DLD1 (cell line): ENCODE measurements at regions not wholly inside any gene's neighbourhood (a gene's known extent, or its start where the extent isn't known, plus 50 kb on each side); places are given as distances from the start of the nearest gene placed in this dataset.
"Not testable (repeated sequence)": the region's sequence is repeated elsewhere in the genome, so short reads cannot be mapped to it uniquely, and the experiment has no call there.

Experiments
- in situ Hi-C: cut with HindIII; loops from 2 replicates; pipeline ENCODE4 v1.10.0; 2017; ENCODE audit warnings: low sequenced_read_pairs

DNA sequence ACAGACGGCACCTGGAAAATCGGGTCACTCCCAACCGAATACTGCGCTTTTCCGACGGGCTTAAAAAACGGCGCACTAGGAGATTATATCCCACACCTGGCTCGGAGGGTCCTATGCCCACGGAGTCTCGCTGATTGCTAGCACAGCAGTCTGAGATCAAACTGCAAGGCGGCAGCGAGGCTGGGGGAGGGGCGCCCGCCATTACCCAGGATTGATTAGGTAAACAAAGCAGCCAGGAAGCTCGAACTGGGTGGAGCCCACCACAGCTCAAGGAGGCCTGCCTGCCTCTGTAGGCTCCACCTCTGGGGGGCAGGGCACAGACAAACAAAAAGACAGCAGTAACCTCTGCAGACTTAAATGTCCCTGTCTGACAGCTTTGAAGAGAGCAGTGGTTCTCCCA is 64.5 kb downstream of the SLC30A10 start:
- in situ Hi-C loops, result not testable (repeated sequence)

DNA sequence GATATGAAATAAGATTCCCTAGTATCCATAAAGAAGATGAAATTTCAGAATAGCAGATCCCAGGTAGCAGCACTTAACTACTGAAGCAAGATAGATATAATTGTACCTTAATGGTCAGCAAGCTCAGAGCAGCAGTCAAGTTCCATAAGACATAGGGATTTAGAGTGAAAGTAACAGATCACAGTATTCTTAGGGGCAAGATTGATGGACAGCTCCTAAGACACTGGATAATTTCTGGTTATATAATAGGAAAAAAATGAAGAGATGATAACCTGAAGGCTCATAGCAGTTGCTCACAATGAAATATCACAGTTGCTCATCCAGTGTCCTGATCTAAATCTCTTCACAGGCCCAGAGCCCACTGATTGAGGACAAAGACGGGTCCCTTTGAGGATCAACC is 66.0 kb downstream of the SLC30A10 start:
- in situ Hi-C loops, result no loop called here

DNA sequence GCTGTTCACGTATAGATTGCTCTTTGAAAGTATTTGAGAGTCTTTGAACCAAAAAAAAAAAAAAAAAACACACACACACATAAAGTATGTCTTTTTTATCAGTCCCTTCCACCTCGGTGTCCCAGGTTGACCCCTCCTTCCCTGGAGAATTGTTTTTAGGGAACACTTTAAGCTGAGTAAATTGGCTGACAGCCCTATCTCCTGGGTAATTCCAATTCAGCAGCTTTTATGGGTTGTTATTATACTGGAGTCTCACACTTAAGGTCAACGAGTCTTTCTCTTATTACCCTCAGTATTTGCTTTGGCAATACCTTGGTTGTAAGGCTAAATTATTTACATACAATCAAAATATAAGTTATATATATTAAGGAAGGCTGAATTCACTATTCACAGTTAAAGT is 69.4 kb downstream of the SLC30A10 start:
- in situ Hi-C loops, result no loop called here

DNA sequence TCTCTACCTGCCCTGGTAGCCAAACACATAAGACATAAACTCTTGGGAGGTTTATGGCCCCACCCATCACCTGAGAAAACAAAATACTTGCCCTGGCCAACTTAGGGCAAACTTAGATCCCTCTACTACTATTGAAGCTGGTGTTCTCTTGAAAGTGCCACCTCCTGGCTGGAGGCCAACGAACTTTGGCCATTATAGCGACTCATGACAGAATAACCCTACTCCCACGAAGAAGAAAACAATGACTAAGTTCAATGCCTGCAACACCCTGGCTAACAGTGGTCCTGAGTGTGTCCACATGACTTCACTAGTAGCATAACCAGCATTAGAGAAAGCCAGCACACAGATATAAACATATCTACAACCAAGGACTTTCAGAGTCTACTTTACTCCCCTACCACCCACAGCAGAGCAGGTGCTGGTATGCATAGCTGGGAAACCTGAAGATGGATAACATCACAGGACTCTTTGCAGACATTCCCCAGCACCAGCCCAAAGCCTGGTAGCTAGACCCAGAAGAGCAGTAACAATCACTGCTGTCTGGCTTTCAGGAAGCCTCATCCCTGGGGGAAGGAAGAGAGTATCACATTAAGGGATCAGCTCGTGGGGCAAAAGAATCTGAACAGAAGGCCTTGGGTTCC is 81.0 kb downstream of the SLC30A10 start:
- in situ Hi-C loops, result no loop called here

DNA sequence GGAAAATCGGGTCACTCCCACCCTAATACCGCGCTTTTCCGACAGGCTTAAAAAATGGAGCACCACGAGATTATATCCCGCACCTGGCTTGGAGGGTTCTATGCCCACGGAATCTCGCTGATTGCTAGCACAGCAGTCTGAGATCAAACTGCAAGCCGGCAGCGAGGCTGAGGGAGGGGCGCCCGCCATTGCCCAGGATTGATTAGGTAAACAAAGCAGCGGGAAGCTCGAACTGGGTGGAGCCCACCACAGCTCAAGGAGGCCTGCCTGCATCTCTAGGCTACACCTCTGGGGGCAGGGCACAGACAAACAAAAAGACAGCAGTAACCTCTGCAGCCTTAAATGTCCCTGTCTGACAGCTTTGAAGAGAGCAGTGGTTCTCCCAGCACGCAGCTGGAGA is 88.8 kb downstream of the SLC30A10 start:
- in situ Hi-C loops, result not testable (repeated sequence)

DNA sequence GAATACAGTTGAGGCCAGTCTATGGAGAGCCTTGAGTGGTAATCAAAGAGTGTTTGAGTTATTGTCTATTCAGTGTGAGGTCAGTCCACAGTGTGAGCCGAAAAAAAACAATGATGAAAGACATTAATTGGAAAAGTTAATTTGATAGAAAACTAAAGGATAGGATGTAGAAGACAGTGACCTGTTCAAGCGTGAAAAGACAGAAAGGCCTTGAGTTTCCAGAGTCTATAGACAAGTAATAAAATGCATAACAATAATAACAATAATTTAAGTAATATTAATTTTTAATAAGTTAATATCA is 90.4 kb downstream of the SLC30A10 start:
- in situ Hi-C loops, result no loop called here

DNA sequence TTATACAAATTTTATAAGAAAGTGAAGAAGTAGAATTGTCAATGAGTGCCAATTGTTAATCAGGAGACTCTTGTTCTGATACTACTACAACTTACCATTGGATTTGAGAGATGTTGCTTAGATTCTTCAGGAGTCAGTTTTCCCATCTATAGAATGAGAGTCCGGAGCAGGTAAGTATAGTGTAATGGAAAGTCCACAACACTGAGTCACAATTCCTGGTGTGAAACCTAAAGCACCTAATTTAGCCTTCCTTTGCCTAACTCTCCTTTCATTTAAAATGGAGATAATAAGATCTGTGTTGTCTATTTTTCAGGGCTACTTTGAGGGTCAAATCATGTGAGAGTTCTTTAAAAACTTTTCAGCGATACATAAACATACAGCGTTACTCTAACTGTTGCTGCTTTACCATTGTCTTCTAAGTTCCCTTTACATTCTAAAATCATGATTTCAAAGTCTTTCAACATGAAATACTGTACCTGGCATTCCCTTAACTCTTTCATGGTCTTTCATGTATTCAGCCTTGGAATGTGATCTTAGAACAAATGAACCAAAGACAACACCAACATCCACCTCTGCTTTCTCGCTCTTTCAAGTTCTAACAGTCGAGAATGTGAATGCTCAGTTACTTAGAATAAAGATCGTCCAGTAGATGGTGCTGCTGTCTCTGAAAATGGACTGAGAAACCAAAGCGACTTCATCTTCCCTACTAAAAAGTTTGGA is 90.9 kb downstream of the SLC30A10 start:
- in situ Hi-C loops, result no loop called here

DNA sequence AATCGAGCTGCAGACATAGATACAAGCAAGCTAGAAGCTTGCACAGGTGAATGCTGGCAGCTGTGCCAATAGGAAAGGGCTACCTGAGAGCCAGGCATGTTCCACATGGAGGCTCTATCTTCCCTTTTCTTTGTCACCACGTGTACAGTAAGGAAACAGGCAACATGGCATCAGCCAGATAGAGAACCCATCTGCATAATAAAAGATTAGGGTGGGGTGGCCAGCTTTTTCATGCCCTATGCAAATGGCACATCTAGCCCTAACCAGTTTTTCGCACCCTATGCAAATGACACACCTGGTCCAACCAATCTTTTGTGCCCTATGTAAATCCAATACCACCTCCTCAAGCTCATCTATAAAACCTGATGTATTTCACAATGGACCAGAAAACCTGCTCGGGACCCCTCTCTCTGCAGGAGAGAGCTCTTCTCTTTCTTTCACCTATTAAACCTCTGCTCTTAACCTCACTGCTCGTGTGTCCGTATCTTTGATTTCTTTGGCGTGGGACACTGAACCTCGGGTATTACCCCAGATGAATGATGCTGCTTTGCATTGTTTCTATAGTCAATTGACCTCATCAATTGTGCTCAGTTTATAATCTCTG is 93.9 kb downstream of the SLC30A10 start:
- in situ Hi-C loops, result no loop called here

DNA sequence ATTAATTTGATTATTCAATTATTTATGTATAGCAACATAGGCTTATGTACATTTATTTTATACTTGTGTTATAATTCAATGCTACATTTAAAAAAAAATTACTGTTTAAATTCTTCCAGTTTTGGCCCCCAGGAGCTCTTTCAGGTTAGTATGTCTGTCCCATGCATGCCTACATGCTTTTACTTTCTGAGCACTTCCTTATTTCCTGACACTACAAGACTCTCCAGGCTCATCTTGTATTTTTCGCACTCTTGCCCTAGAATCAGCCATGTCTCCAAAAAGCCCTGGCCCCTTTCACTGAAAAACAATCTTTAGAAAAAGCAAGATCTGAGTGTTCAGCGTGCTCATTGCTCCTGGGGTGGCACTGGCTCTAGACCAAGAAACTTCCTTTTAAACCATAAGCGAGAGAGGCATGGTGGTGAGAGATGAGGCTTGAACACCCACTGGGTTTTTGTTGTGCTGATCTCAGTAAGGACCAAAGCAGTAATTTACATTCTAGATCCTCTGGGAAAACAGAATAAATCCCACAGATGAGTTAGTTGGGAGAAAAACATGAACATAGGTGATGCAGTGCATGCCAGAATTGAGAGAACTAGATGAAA is 95.0 kb downstream of the SLC30A10 start:
- in situ Hi-C loops, result no loop called here

DNA sequence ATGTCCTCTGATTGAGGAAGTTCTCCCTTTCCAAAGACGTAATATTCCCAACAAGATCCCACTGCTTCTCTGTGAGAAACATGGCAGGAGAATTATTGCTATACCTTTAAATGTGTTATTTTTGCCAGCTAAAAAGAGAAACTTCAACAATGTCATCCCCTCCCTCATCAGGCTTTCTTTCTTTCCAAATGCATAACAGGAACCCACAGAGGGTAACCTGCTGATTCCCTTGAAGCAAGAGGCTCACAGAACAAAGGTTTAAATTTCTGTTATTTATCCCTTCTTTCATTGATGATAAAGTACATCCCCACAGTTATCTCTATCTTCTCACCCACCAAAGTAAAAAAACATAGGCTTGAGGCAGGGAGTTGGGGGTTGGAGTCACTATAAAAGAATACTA is 102.1 kb downstream of the SLC30A10 start:
- in situ Hi-C loops, result no loop called here

DNA sequence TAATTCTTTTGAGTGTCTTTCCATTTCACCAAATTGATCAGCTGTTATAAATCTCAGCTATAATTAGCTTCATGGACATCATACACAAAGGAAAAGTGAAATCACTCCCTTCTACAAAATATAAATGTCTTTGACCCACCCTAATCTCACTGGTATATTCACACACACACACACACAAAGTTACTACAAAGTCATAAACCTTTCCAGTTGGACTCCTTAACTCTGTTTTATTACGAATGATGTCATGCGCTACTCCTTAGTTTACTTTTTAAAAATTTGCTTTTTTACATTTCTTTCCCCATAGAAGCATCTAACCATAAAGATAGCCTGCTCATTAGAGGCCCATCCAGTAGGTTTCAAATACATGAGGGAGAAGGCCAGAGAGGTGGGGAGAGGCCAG is 103.0 kb downstream of the SLC30A10 start:
- in situ Hi-C loops, result no loop called here

DNA sequence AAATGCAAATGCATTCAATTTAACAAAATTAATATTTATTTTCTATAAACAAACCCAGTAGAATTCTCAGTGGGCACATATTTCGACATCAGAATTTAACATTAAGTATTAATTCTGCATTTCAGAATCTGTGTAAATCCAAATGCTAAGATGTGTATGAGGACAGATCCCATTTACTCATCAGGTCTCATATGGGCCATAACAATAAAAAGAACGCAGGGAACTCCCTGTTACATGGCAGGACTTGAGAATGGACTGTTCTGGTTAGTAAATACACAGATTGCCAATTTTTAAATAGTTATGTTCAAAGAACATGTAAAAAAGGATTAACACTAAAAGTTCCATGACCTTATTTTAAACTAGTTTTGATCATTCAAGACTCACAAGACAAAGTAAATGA is 104.0 kb downstream of the SLC30A10 start:
- in situ Hi-C loops, result no loop called here

DNA sequence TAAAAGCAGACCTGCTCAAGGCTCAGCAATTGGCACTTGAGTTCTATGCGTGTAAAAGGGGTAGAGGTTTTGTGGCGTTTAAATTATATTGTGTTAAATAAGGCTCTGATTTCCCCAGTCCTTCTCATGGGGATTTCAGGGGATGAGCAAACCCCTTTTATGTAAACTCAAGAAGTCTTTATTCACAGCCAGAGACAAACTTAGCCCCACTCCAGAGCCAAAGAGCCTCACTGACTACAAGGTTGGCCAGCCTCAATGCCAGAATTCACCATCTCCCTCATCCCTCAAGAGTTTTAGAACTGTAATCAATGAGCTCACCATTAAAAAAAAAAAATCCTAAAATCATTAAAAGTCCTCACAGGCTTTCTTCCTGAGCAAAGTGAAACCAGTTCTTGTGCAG is 107.8 kb downstream of the SLC30A10 start:
- in situ Hi-C loops, result no loop called here

DNA sequence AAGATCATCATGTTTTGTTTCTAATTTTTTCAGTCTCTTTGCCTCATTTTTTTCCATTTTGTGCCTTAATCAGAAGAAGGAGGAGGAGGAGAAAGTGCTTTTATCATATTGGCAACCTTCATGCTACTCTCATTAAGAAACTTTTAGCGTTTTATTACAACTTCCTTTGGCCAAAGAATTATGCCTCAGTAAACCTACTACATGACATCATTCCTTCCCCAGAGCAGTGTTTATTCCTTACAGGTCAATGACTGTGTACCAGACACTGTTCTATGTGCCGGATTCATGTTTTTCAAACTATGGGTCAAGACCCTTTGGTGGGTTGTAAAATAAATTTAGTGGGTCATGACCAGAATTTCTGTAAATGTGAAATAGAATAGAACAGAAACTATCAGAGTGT is 110.4 kb downstream of the SLC30A10 start:
- in situ Hi-C loops, result no loop called here

DNA sequence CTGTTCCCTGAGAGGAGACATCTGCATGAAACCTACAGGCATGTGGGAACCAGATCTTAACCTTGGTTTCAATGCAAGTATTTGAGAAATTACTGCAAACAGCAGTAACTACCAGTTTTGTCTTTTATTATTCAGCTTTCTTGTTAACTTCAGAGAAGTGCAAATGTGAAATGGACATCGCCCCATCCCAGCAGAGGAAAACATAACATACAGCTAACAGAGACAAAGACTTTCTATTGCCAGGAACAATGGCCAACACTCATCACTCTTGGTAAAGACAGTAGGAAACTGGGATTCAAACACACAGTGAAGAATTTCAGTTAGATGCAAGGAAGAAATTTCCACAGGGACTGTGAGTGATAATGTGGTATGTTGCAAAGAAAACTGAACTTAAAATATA is 115.1 kb downstream of the SLC30A10 start:
- in situ Hi-C loops, result no loop called here

DNA sequence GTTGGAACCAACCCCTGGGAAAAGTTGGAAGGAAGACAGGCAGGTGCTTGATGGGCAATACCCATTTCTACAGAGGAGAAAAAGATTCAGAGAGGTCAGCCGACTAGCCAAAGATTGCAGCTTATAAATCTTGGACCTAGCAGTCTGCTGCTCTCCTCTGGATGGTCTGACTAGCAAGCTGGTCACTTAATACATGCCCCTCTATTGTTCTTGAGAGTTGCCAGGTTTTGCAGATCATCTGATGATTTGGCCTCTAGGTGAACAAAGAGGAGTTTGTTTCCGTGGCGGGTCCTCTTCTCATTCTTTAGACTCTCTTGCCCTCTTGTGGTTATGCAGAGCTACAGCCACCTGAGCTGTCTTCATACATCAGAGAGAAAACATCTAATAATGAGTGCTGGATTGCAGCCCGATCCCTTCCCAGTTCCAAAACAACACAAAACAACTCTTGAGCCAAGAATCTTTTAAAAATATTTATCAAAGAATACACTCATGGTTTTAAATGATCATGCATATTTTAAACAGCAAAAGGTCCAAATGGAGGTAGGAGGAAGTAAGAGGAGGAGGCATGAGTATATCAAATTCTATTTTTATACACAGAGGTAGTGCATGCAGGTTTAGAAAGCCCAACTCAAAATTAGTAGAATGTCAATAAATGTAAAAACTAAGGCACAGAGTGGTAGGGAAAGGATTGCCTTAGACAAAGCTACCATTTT is 115.7 kb downstream of the SLC30A10 start:
- in situ Hi-C loops, result no loop called here

DNA sequence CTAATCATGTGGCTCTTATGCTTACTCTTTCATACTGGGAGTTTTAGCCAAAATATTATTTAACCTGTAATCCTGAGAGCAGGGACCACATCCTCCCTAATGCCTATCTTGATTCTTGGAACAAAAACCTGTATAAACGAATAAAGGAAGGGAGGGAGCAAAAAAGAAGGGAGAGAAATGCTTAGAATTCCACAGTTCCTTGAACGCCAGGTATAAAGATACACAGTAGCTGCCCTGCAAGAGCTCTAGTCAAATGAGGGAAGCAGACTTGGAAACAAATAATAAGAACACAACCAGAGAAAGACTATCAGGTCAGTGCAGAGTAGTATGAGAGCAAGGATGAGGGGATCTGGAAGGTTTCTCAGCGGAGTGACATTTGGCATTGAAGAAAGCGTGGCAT is 116.3 kb downstream of the SLC30A10 start:
- in situ Hi-C loops, result no loop called here

DNA sequence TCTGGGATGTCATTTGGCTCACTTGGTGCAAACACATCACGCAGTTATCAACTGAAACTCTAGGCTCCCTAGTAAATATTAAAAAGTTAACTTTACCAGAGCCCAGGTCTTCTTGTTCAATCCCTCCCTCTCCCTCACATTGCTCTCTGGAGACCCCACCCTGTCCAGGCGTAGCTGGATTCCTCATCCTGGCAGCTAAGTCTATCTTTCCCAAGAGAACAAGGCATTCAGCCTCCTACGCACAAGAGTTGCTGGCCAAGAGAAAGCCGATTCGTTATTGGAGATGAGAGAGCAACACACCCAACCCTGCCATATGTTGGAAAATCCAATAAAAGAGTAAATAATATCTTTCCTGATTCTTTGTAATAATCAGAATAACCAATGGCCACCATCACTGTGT is 117.9 kb downstream of the SLC30A10 start:
- in situ Hi-C loops, result no loop called here

DNA sequence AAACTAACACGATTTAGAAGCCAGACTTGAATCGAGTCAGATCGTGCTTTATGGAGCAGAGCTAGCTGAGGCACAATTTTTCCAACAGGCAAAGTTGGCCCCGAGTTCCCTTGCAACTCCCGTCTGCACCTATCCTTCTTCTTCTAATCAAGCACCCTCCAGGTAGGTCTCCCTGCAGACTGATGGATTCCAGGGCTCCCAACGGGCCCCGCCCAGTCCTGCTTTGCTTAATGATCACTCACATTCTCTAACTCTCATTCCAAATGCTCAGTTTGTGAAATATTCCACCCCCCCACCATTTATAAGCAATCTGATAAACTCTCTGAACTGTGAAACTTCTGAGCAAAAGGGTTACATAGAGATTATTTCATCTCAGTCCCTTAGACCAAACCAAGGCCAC is 119.6 kb downstream of the SLC30A10 start:
- in situ Hi-C loops, result no loop called here

DNA sequence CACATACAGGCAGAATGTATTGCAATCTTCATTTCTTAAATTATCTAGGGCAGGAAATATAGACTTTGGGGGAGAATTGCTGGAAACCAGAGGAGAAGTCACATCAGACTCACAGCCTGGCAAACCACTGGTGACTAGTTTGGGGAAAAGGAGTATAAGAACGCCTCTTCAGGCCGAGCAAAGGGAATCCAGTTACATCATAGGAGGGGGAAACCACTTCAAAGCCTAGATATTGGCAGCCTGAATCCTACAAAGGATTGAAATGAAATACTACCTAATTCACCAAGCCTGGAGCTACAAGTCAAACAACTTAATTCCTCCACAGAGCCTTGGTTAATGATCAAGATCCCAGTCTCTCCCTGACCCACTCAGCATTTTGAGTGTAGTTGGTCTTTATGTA is 121.7 kb downstream of the SLC30A10 start:
- in situ Hi-C loops, result no loop called here

DNA sequence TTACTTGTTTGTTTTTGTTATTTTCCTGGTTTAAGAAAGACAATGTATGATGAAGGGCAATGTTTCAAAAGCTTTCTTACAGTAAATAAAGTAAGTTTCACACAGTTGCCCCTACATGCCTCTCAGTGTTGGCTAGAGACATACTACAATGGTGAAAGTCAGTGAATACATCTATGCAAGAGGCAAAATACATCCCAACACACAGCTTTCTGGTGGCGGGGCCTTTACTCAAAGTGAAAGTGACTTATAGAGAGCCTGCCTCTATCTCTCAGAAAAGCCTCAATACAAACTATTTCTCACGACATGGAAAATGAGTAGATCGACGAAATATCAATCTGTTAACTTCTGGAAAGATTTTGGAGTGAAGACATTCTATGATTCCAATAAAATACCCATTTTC is 122.3 kb downstream of the SLC30A10 start:
- in situ Hi-C loops, result no loop called here

DNA sequence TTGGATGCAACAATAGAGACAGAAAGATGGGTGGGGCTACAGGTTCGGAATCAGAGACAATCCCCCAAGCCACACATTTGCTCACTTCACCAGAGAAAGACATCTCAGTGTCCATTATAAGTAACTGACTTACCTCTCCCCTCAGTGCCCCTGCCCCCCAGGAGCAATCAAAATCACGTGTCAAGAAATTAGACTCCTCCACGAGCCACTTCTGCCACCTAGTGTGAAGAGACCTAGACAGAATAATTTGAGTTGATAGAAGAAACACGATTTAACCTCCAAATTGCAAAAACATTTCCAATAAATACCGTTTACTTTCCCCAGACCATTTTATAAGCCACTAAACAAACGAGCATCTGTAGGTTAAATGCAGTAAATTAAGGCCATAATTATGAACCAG is 123.2 kb downstream of the SLC30A10 start:
- in situ Hi-C loops, result no loop called here
